ENCODE measurements at regions not wholly inside any gene's neighbourhood (a gene's known extent, or its start where the extent isn't known, plus 50 kb on each side); places are given as distances from the start of the nearest gene placed in this dataset.

- TF ChIP-seq ZNF646 (CRISPR knock-in tag; IDR thresholded peaks at IDR 0.05) (no peak), ATF2 (CRISPR knock-in tag; IDR thresholded peaks at IDR 0.05) (no peak), E2F2 (CRISPR knock-in tag; IDR thresholded peaks at IDR 0.05; ENCODE audit: borderline replicate concordance) (no peak), SNRNP70 (IDR thresholded peaks at IDR 0.05; ENCODE audit: low read depth, low read length) (no peak), AKAP8 (CRISPR knock-in tag; IDR thresholded peaks at IDR 0.05) (no peak), ISX (CRISPR knock-in tag; conservative IDR thresholded peaks at IDR 0.05) (no peak), NCOR1 (IDR thresholded peaks at IDR 0.05; ENCODE audit: borderline replicate concordance, low read length) (no peak; the same call in 1 of the 2 replicates), PREB (CRISPR knock-in tag; IDR thresholded peaks at IDR 0.05) (no peak), ZNF800 (CRISPR knock-in tag; IDR thresholded peaks at IDR 0.05) (no peak), ZNF740 (CRISPR knock-in tag; IDR thresholded peaks at IDR 0.05) (no peak), MLXIP (CRISPR knock-in tag; IDR thresholded peaks at IDR 0.05; ENCODE audit: borderline replicate concordance) (no peak), MTF2 (CRISPR knock-in tag; IDR thresholded peaks at IDR 0.05; ENCODE audit: borderline replicate concordance) (no peak), ZNF282 (IDR thresholded peaks at IDR 0.05; ENCODE audit: partially characterized antibody) (no peak)
Observed at GRCh38 chr16:27625050-27625697, 75.2 kb downstream of the KATNIP start (continued).

Data from HepG2 (cell line).